ENCODE measurements at regions not wholly inside any gene's neighbourhood (a gene's known extent, or its start where the extent isn't known, plus 50 kb on each side); places are given as distances from the start of the nearest gene placed in this dataset.
"Not testable (repeated sequence)": the region's sequence is repeated elsewhere in the genome, so short reads cannot be mapped to it uniquely, and the experiment has no call there.

- H3K4me3 ChIP-seq (ENCODE audit: low read length), result no peak overlapping the region
- H3K4me1 ChIP-seq (ENCODE audit: insufficient read depth, low read length), result no peaks in the 10 kb centered on the region
- WGBS, result 95% methylated on average over 6 of the region's 6 CpGs
- no peak overlapping the region for H3K9ac ChIP-seq (ENCODE audit: low read depth, low read length)
- no peak overlapping the region for H3K27ac ChIP-seq (ENCODE audit: low read depth, low read length)
- H3K9me3 ChIP-seq (ENCODE audit: insufficient read depth, low read depth, low read length), result no peaks in the 10 kb centered on the region
- H3K36me3 ChIP-seq (ENCODE audit: insufficient read depth, low read length), result no peaks in the 10 kb centered on the region
- H3K27me3 ChIP-seq (ENCODE audit: insufficient read depth, low read length), result no peaks in the 10 kb centered on the region
Measured at GRCh38 chr11:38884145-38884865, 2286.3 kb upstream of the RAG2 start.

DNA sequence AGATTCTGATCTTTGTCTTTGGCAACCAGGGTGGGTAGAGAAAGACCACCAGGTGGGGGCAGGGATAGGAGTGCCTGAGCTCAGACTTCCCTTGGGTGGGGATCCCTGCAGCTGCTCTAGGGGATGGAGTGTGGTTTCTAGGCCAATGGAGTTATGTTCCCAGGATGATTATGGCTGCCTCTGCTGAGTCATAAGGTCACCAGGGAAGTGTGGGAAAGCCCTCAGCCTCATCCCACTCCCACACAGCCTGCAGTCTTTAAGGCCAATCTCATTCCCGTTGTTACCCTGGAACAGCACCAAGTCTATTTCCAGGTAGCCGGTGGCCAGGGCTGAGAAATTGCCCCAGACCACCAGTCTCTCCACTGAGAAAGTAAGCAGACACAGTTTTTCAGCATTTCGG, 2269.3 kb upstream of the RAG2 start:
- Histone ChIP-seq H3K9ac (ENCODE audit: low read depth, low read length) (no peak overlapping the region), H3K9me3 (ENCODE audit: insufficient read depth, low read depth, low read length) (peaks cover 11% of the 10 kb centered on the region; the same call in 1 of the 2 replicates), H3K27me3 (ENCODE audit: insufficient read depth, low read length) (no peaks in the 10 kb centered on the region), H3K4me1 (ENCODE audit: insufficient read depth, low read length) (no peaks in the 10 kb centered on the region), H3K27ac (ENCODE audit: low read depth, low read length) (no peak overlapping the region), H3K4me3 (ENCODE audit: low read length) (no peak overlapping the region), H3K36me3 (ENCODE audit: insufficient read depth, low read length) (no peaks in the 10 kb centered on the region)
- 93% methylated on average over 3 of the region's 3 CpGs for WGBS

DNA sequence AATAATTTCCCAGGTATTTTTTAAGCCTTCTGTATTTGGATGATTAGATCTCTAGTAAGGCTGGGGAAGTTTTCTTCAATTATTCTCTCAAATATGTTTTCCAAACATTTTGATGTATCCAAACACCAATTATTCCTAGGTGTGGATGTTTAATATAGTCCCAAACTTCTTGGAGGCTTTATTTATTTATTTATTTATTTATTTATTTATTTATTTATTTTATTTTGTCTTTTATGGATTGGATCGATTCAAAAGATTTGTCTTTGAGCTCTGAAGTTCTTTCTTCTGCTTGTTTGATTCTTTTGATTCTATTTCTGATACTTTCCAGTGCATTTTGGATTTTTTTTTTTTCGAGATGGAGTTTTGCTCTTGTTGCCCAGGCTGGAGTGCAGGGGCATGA, 2267.9 kb upstream of the RAG2 start:
- Histone ChIP-seq H3K4me3 (ENCODE audit: low read length) (no peak overlapping the region), H3K9me3 (ENCODE audit: insufficient read depth, low read depth, low read length) (peaks cover 16% of the 10 kb centered on the region; the same call in 1 of the 2 replicates), H3K36me3 (ENCODE audit: insufficient read depth, low read length) (no peaks in the 10 kb centered on the region), H3K27me3 (ENCODE audit: insufficient read depth, low read length) (no peaks in the 10 kb centered on the region), H3K27ac (ENCODE audit: low read depth, low read length) (no peak overlapping the region), H3K9ac (ENCODE audit: low read depth, low read length) (no peak overlapping the region), H3K4me1 (ENCODE audit: insufficient read depth, low read length) (no peaks in the 10 kb centered on the region)
- 96% methylated on average over 2 of the region's 2 CpGs for WGBS

- no peak overlapping the region for H3K27ac ChIP-seq (ENCODE audit: low read depth, low read length)
- no peaks in the 10 kb centered on the region for H3K27me3 ChIP-seq (ENCODE audit: insufficient read depth, low read length)
- 83% methylated on average over 1 of the region's 2 CpGs for WGBS
- no peaks in the 10 kb centered on the region for H3K9me3 ChIP-seq (ENCODE audit: insufficient read depth, low read depth, low read length)
- H3K9ac ChIP-seq (ENCODE audit: low read depth, low read length), result no peak overlapping the region
- H3K4me1 ChIP-seq (ENCODE audit: insufficient read depth, low read length), result peaks cover 3% of the 10 kb centered on the region; the same call in 1 of the 2 replicates
- H3K4me3 ChIP-seq (ENCODE audit: low read length), result no peak overlapping the region
- no peaks in the 10 kb centered on the region for H3K36me3 ChIP-seq (ENCODE audit: insufficient read depth, low read length)
Measured at GRCh38 chr11:38842991-38843390, 2245.0 kb upstream of the RAG2 start.

DNA sequence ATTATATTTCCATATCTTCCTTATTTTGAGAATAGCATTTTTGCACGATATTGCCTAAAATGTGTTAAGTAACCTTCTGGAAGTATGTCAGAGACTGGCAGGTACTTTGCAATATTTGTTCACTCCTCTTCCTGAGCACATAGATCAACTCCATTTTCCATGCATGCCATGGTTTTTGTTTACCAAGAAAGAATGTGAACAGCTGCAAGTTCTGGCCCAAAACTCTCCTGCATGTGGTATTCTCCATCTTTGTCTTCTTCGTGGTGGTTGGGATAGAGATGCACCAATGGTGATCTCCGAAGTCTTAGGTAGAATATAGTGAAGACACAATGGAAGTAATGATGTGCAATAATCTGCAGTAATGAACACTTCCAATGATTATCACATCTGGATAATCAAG, 2241.0 kb upstream of the RAG2 start:
- H3K4me3 ChIP-seq (ENCODE audit: low read length), result no peak overlapping the region
- no peak overlapping the region for H3K9ac ChIP-seq (ENCODE audit: low read depth, low read length)
- no peak overlapping the region for H3K27ac ChIP-seq (ENCODE audit: low read depth, low read length)
- no peaks in the 10 kb centered on the region for H3K36me3 ChIP-seq (ENCODE audit: insufficient read depth, low read length)
- WGBS, result 95% methylated on average over 3 of the region's 3 CpGs
- no peaks in the 10 kb centered on the region for H3K9me3 ChIP-seq (ENCODE audit: insufficient read depth, low read depth, low read length)
- peaks cover 9% of the 10 kb centered on the region; the same call in 1 of the 2 replicates for H3K4me1 ChIP-seq (ENCODE audit: insufficient read depth, low read length)
- H3K27me3 ChIP-seq (ENCODE audit: insufficient read depth, low read length), result no peaks in the 10 kb centered on the region

GRCh38 chr11:38835966-38836365, 2237.9 kb upstream of the RAG2 start:
- no peaks in the 10 kb centered on the region for H3K9me3 ChIP-seq (ENCODE audit: insufficient read depth, low read depth, low read length)
- H3K4me1 ChIP-seq (ENCODE audit: insufficient read depth, low read length), result peaks cover 9% of the 10 kb centered on the region; the same call in 1 of the 2 replicates
- H3K36me3 ChIP-seq (ENCODE audit: insufficient read depth, low read length), result no peaks in the 10 kb centered on the region
- WGBS, result 97% methylated on average over 4 of the region's 4 CpGs
- no peak overlapping the region for H3K4me3 ChIP-seq (ENCODE audit: low read length)
- no peak overlapping the region for H3K9ac ChIP-seq (ENCODE audit: low read depth, low read length)
- H3K27me3 ChIP-seq (ENCODE audit: insufficient read depth, low read length), result no peaks in the 10 kb centered on the region
- H3K27ac ChIP-seq (ENCODE audit: low read depth, low read length), result no peak overlapping the region

DNA sequence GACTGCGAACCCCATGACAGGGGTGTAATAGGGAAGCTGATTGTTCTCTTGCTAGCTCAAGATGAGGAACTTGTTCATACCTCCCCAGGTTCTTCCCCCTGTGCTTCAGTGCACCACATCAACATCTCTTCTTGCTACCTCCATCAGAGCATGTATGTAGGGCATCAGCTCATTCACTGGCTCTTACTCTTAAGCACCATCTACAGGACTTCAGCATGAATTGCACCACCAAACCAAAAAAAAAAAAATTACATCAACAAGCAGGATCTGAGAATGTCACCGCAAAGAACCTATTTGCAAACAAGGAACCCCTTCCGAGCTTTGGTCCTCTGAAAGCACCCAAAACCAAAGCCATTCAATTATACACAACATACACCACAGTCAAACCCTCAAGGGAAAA, 2226.5 kb upstream of the RAG2 start:
- no peaks in the 10 kb centered on the region for H3K4me1 ChIP-seq (ENCODE audit: insufficient read depth, low read length)

DNA sequence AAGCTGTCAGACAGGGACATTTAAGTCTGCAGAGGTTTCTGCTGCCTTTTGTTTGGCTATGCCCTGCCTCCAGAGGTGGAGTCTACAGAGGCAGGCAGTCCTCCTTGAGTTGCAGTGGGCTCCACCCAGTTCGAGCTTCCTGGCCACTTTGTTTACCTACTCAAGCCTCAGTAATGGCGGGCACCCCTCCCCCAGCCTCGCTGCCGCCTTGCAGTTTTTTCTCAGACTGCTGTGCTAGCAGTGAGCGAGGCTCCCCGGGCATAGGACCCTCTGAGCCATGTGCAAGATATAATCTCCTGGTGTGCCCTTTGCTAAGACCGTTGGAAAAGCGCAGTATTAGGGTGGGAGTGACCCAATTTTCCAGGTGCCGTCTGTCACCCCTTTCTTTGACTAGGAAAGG, 2223.8 kb upstream of the RAG2 start:
- H3K27ac ChIP-seq (ENCODE audit: low read depth, low read length); H3K9ac ChIP-seq (ENCODE audit: low read depth, low read length); H3K9me3 ChIP-seq (ENCODE audit: insufficient read depth, low read depth, low read length); H3K4me3 ChIP-seq (ENCODE audit: low read length); H3K27me3 ChIP-seq (ENCODE audit: insufficient read depth, low read length); H3K4me1 ChIP-seq (ENCODE audit: insufficient read depth, low read length); H3K36me3 ChIP-seq (ENCODE audit: insufficient read depth, low read length): not testable (repeated sequence)
- 91% methylated on average over 9 of the region's 9 CpGs for WGBS

More for the DNA sequence above, 2226.5 kb upstream of the RAG2 start:
- H3K27ac ChIP-seq (ENCODE audit: low read depth, low read length), result no peak overlapping the region
- no peaks in the 10 kb centered on the region for H3K27me3 ChIP-seq (ENCODE audit: insufficient read depth, low read length)
- no peak overlapping the region for H3K9ac ChIP-seq (ENCODE audit: low read depth, low read length)
- H3K9me3 ChIP-seq (ENCODE audit: insufficient read depth, low read depth, low read length), result peaks cover 9% of the 10 kb centered on the region
- WGBS, result 73% methylated on average over 3 of the region's 3 CpGs
- no peaks in the 10 kb centered on the region for H3K36me3 ChIP-seq (ENCODE audit: insufficient read depth, low read length)
- H3K4me3 ChIP-seq (ENCODE audit: low read length), result no peak overlapping the region

DNA sequence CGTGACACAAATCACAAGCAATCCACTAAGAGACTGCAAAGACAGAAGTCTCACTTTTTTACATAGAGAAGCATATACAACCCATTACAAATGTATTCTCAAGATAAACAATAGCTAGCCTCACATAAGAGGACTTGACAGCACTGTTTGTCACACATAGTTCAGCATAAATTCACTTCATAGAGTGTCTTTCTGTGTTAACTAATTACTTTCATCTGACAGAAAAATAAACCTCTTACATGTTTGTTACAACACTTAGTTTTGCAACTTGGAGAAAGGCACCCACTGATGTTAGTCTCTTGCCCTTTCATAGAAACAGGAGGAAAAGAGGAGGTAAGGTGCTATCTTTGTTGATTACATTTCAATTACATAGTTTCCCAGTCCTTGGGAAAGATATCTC, 2221.9 kb upstream of the RAG2 start:
- WGBS, result 100% methylated on average over 1 of the region's 1 CpG
- Histone ChIP-seq H3K27ac (ENCODE audit: low read depth, low read length) (no peak overlapping the region), H3K4me3 (ENCODE audit: low read length) (no peak overlapping the region), H3K4me1 (ENCODE audit: insufficient read depth, low read length) (no peaks in the 10 kb centered on the region), H3K9me3 (ENCODE audit: insufficient read depth, low read depth, low read length) (0 out of 2 replicates have a peak, but pooled peaks cover 2% of the 10 kb centered on the region), H3K36me3 (ENCODE audit: insufficient read depth, low read length) (no peaks in the 10 kb centered on the region), H3K9ac (ENCODE audit: low read depth, low read length) (no peak overlapping the region), H3K27me3 (ENCODE audit: insufficient read depth, low read length) (no peaks in the 10 kb centered on the region)

DNA sequence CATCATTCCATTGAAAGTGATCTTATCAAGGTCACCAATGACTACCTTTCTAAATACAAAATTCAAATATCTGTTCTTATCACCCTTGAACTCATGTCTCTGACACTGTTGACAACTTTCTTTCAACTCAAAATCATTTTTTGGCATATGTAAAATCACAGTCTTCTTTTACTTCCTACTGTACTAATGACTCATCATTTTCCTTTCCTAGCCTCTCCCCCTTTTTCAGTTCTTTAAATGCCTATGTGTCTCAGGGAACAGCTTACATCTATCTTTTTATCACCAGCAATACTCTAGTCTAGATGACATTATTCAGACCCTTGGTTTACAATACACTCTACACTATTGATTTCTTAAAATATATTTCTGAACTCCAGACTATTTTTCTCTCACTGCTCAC, 2220.7 kb upstream of the RAG2 start:
- Histone ChIP-seq H3K9ac (ENCODE audit: low read depth, low read length) (no peak overlapping the region), H3K9me3 (ENCODE audit: insufficient read depth, low read depth, low read length) (0 out of 2 replicates have a peak, but pooled peaks cover 2% of the 10 kb centered on the region), H3K36me3 (ENCODE audit: insufficient read depth, low read length) (no peaks in the 10 kb centered on the region), H3K27me3 (ENCODE audit: insufficient read depth, low read length) (no peaks in the 10 kb centered on the region), H3K4me1 (ENCODE audit: insufficient read depth, low read length) (no peaks in the 10 kb centered on the region), H3K4me3 (ENCODE audit: low read length) (no peak overlapping the region), H3K27ac (ENCODE audit: low read depth, low read length) (no peak overlapping the region)

GRCh38 chr11:38814670-38815069, 2216.6 kb upstream of the RAG2 start:
- Histone ChIP-seq H3K4me1 (ENCODE audit: insufficient read depth, low read length) (no peaks in the 10 kb centered on the region), H3K27ac (ENCODE audit: low read depth, low read length) (no peak overlapping the region), H3K27me3 (ENCODE audit: insufficient read depth, low read length) (no peaks in the 10 kb centered on the region), H3K9me3 (ENCODE audit: insufficient read depth, low read depth, low read length) (0 out of 2 replicates have a peak, but pooled peaks cover 3% of the 10 kb centered on the region), H3K4me3 (ENCODE audit: low read length) (no peak overlapping the region), H3K9ac (ENCODE audit: low read depth, low read length) (no peak overlapping the region), H3K36me3 (ENCODE audit: insufficient read depth, low read length) (no peaks in the 10 kb centered on the region)
- WGBS, result 99% methylated on average over 4 of the region's 4 CpGs

GRCh38 chr11:38809521-38809920, 2211.5 kb upstream of the RAG2 start:
- no peak overlapping the region for H3K27ac ChIP-seq (ENCODE audit: low read depth, low read length)
- no peaks in the 10 kb centered on the region for H3K36me3 ChIP-seq (ENCODE audit: insufficient read depth, low read length)
- 0 out of 2 replicates have a peak, but pooled peaks cover 3% of the 10 kb centered on the region for H3K9me3 ChIP-seq (ENCODE audit: insufficient read depth, low read depth, low read length)
- 95% methylated on average over 4 of the region's 4 CpGs for WGBS
- no peaks in the 10 kb centered on the region for H3K4me1 ChIP-seq (ENCODE audit: insufficient read depth, low read length)
- no peak overlapping the region for H3K4me3 ChIP-seq (ENCODE audit: low read length)
- H3K27me3 ChIP-seq (ENCODE audit: insufficient read depth, low read length), result no peaks in the 10 kb centered on the region
- no peak overlapping the region for H3K9ac ChIP-seq (ENCODE audit: low read depth, low read length)
